ENCODE measurements at regions not wholly inside any gene's neighbourhood (a gene's known extent, or its start where the extent isn't known, plus 50 kb on each side); places are given as distances from the start of the nearest gene placed in this dataset.

- H3K36me3 ChIP-seq: no peaks in the 10 kb centered on the region
- H3K27me3 ChIP-seq: no peaks in the 10 kb centered on the region
- H3K4me1 ChIP-seq: no peaks in the 10 kb centered on the region
- no peak overlapping the region for H3K27ac ChIP-seq
- TF ChIP-seq CTCF (IDR thresholded peaks at IDR 0.05) (no peak), EP300 (IDR thresholded peaks at IDR 0.05) (no peak), POLR2A (IDR thresholded peaks at IDR 0.05) (no peak)
- 57 to 59% methylated on average over 4 of the region's 4 CpGs for WGBS, 2 donors
- no peak overlapping the region for H3K4me3 ChIP-seq
- DNase-seq (ENCODE audit: low spot score in 2 of 2): peak in 1 of 2 donors; percentile 16
- H3K9me3 ChIP-seq: no peaks in the 10 kb centered on the region
These were observed 56.6 kb upstream of the SLC6A14 start for GRCh38 chrX:116379854-116380253.

- H3K4me1 ChIP-seq: no peaks in the 10 kb centered on the region
- no peak overlapping the region for H3K27ac ChIP-seq
- H3K4me3 ChIP-seq: no peak overlapping the region
- no peaks in the 10 kb centered on the region for H3K9me3 ChIP-seq
- no peaks in the 10 kb centered on the region for H3K36me3 ChIP-seq
- TF ChIP-seq CTCF (IDR thresholded peaks at IDR 0.05) (no peak), POLR2A (IDR thresholded peaks at IDR 0.05) (no peak), EP300 (IDR thresholded peaks at IDR 0.05) (no peak)
- DNase-seq (ENCODE audit: low spot score in 2 of 2): no peak
- WGBS, 2 donors: 50 to 54% methylated on average over 3 of the region's 3 CpGs
- H3K27me3 ChIP-seq: no peaks in the 10 kb centered on the region
These were observed 51.9 kb upstream of the SLC6A14 start for GRCh38 chrX:116384406-116384954.

Data from tibial nerve (tissue), 4 donors.